Loucy (cell line): ENCODE measurements at regions not wholly inside any gene's neighbourhood (a gene's known extent, or its start where the extent isn't known, plus 50 kb on each side); places are given as distances from the start of the nearest gene placed in this dataset.

Experiments used
- EZH2phosphoT487 ChIP-seq: fragments of 200-600 bp; IDR thresholded peaks from 2 replicates; pipeline ENCODE4 v1.6.1; 2018; ENCODE audit warnings: antibody characterized with exemption, mild to moderate bottlenecking, moderate library complexity, borderline replicate concordance
- TF ChIP-seq, protein P1 (sequence below): fragments of 200-600 bp; sonication (generic); conservative IDR thresholded peaks from 2 replicates; pipeline ENCODE4 v1.5.1; 2014; ENCODE audit warnings: mild to moderate bottlenecking, antibody characterized with exemption, low read length

DNA sequence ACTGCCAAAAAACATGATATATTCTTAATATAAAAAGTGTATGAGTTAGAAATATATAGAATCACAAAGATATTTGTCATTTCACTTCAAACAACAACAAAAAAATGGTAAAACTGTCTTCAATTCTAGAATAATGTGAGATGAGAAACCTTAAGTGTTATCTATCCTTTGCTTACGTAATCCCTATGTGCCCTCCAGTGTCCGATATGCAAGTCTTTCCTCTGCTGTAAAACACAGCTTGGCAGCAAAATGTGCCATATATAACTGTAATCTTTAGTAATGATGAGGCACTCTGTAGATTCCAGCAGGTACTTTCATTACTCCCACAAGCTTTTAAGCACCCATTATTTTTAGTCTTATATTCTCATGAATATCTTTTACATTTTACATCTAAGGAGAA lies 555.1 kb upstream of the FRG1 start:
- TF ChIP-seq, protein P1, sequence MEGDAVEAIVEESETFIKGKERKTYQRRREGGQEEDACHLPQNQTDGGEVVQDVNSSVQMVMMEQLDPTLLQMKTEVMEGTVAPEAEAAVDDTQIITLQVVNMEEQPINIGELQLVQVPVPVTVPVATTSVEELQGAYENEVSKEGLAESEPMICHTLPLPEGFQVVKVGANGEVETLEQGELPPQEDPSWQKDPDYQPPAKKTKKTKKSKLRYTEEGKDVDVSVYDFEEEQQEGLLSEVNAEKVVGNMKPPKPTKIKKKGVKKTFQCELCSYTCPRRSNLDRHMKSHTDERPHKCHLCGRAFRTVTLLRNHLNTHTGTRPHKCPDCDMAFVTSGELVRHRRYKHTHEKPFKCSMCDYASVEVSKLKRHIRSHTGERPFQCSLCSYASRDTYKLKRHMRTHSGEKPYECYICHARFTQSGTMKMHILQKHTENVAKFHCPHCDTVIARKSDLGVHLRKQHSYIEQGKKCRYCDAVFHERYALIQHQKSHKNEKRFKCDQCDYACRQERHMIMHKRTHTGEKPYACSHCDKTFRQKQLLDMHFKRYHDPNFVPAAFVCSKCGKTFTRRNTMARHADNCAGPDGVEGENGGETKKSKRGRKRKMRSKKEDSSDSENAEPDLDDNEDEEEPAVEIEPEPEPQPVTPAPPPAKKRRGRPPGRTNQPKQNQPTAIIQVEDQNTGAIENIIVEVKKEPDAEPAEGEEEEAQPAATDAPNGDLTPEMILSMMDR, result no peak
- no peak for TF ChIP-seq EZH2phosphoT487
